ENCODE measurements at regions not wholly inside any gene's neighbourhood (a gene's known extent, or its start where the extent isn't known, plus 50 kb on each side); places are given as distances from the start of the nearest gene placed in this dataset.

DNA sequence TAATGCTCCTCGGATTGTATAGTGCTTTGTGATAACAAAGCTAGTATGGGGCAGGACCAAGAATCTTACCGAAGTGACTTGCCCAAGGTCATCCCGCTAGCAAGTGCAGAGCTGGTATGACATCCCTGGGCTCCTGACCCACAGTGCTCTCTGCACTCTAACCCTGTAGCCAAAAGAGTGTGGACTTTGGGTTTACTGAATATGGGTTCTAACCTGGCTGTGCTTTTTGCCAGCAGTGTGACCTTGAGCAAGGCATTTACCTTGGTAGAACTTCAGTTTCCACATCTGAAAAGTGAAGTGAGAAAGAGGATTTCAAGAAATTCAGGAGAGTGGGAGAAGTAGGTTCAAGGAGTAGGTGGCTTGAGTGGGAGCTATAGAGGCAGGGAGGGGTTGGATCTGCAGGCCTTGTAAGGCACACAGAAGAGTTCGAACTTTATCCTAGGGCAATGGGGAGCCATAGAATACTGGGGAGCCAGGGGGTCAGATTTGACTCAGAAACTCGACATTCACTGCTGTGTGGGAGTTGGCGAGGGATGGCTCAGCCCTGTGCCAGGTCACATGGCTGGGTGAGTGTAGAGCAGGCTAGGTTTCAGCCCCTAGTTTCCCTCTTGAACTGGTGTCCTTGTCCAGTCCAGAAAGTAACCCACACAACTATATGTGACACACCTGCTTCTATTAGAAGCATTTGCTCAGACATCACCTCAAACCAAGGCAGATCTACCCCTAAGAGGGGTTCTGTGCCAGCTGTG is 91.9 kb downstream of the RPLP1 start:
- no peak for TF ChIP-seq GATA2 (IDR thresholded peaks at IDR 0.05; ENCODE audit: low read depth, low read length)
- no peak for TF ChIP-seq GATA3 (IDR thresholded peaks at IDR 0.05; ENCODE audit: low read depth, low read length)
